ENCODE measurements at regions not wholly inside any gene's neighbourhood (a gene's known extent, or its start where the extent isn't known, plus 50 kb on each side); places are given as distances from the start of the nearest gene placed in this dataset.

- H3K27me3 ChIP-seq (replicated peaks in 1 of 4; ENCODE audit: control extremely low read depth in 1 of 4, control insufficient read depth in 3 of 4, insufficient read depth in 4 of 4, low read length in 3 of 4): peaks cover 0 to 17% (median 10%) of the 10 kb centered on the region in 4 experiments
- no peaks in the 10 kb centered on the region for H3K4me1 ChIP-seq (ENCODE audit: control insufficient read depth in 2 of 2, insufficient read depth in 2 of 2, low read length in 2 of 2)
- H3K9me3 ChIP-seq (ENCODE audit: control extremely low read depth in 1 of 3, control insufficient read depth in 2 of 3, insufficient read depth in 1 of 3, low read length in 2 of 3): no peaks in the 10 kb centered on the region
- no peaks in the 10 kb centered on the region for H3K4me1 Mint-ChIP-seq
- DNase-seq (no peak), ATAC-seq (ENCODE audit: low read depth) (no peak)
- H3K4me2 ChIP-seq (replicated peaks; ENCODE audit: low read depth, low read length, poor library complexity, severe bottlenecking): no peak overlapping the region
- no peak overlapping the region for H3K4me3 Mint-ChIP-seq
- no peaks in the 10 kb centered on the region for H3K9me3 Mint-ChIP-seq (ENCODE audit: insufficient read depth)
- no peaks in the 10 kb centered on the region for H3K79me2 ChIP-seq (ENCODE audit: control insufficient read depth, insufficient read depth, low read length)
- H3K27ac ChIP-seq (ENCODE audit: low read length in 2 of 2): no peak overlapping the region
- POLR2A ChIA-PET: no interaction called here
- TF ChIP-seq EZH2 (IDR thresholded peaks at IDR 0.05; ENCODE audit: borderline replicate concordance, insufficient read depth, low read depth, low read length, poor library complexity, severe bottlenecking) (no peak), CTCF (IDR thresholded peaks at IDR 0.05) (no peak)
- H2AFZ ChIP-seq (ENCODE audit: insufficient read depth, low read depth, low read length, poor library complexity, severe bottlenecking): no peak overlapping the region
- intact Hi-C loops (cut with micrococcal nuclease): no loop called here
- H3K9ac ChIP-seq (ENCODE audit: low read length): no peak overlapping the region
- no peak overlapping the region for H3K27ac Mint-ChIP-seq
- H3K27me3 Mint-ChIP-seq: peaks cover 36% of the 10 kb centered on the region
- WGBS (ENCODE audit: insufficient coverage): 92% methylated on average over 8 of the region's 8 CpGs
- H3K4me3 ChIP-seq (ENCODE audit: control extremely low read depth in 1 of 5, extremely low read depth in 1 of 5, insufficient read depth in 1 of 5, low read depth in 2 of 5, low read length in 4 of 5): no peak overlapping the region
- H4K20me1 ChIP-seq (ENCODE audit: control insufficient read depth, insufficient read depth, low read length, poor library complexity, severe bottlenecking): no peaks in the 10 kb centered on the region
- CTCF ChIA-PET: no interaction called here
- H3K36me3 ChIP-seq (replicated peaks in 1 of 2; ENCODE audit: control extremely low read depth in 1 of 2, control insufficient read depth in 1 of 2, extremely low read depth in 1 of 2, insufficient read depth in 2 of 2, low read length in 1 of 2): no peaks in the 10 kb centered on the region
These were observed 137.5 kb downstream of the CCDC71L start for GRCh38 chr7:106523482-106523881.

- no peaks in the 10 kb centered on the region for H3K9me3 Mint-ChIP-seq (ENCODE audit: insufficient read depth)
- no peak for DNase-seq
- no peak overlapping the region for H3K27ac ChIP-seq (ENCODE audit: low read length in 2 of 2)
- H3K4me3 ChIP-seq (ENCODE audit: control extremely low read depth in 1 of 5, extremely low read depth in 1 of 5, insufficient read depth in 1 of 5, low read depth in 2 of 5, low read length in 4 of 5): no peak overlapping the region
- POLR2A ChIA-PET: no interaction called here
- no peaks in the 10 kb centered on the region for H4K20me1 ChIP-seq (ENCODE audit: control insufficient read depth, insufficient read depth, low read length, poor library complexity, severe bottlenecking)
- H3K36me3 ChIP-seq (replicated peaks in 1 of 2; ENCODE audit: control extremely low read depth in 1 of 2, control insufficient read depth in 1 of 2, extremely low read depth in 1 of 2, insufficient read depth in 2 of 2, low read length in 1 of 2): no peaks in the 10 kb centered on the region
- TF ChIP-seq CTCF (IDR thresholded peaks at IDR 0.05): no peak
- no peak for TF ChIP-seq EZH2 (IDR thresholded peaks at IDR 0.05; ENCODE audit: borderline replicate concordance, insufficient read depth, low read depth, low read length, poor library complexity, severe bottlenecking)
- no peaks in the 10 kb centered on the region for H3K79me2 ChIP-seq (ENCODE audit: control insufficient read depth, insufficient read depth, low read length)
- CTCF ChIA-PET: no interaction called here
- no peaks in the 10 kb centered on the region for H3K4me1 ChIP-seq (ENCODE audit: control insufficient read depth in 2 of 2, insufficient read depth in 2 of 2, low read length in 2 of 2)
- no peaks in the 10 kb centered on the region for H3K9me3 ChIP-seq (ENCODE audit: control extremely low read depth in 1 of 3, control insufficient read depth in 2 of 3, insufficient read depth in 1 of 3, low read length in 2 of 3)
- peaks cover 40% of the 10 kb centered on the region for H3K27me3 Mint-ChIP-seq
- peaks cover 0 to 17% (median 10%) of the 10 kb centered on the region in 4 experiments for H3K27me3 ChIP-seq (replicated peaks in 1 of 4; ENCODE audit: control extremely low read depth in 1 of 4, control insufficient read depth in 3 of 4, insufficient read depth in 4 of 4, low read length in 3 of 4)
- no peak overlapping the region for H3K27ac Mint-ChIP-seq
- no peaks in the 10 kb centered on the region for H3K4me1 Mint-ChIP-seq
- H2AFZ ChIP-seq (ENCODE audit: insufficient read depth, low read depth, low read length, poor library complexity, severe bottlenecking): no peak overlapping the region
- H3K4me2 ChIP-seq (replicated peaks; ENCODE audit: low read depth, low read length, poor library complexity, severe bottlenecking): no peak overlapping the region
- 100% methylated on average over 2 of the region's 5 CpGs for WGBS (ENCODE audit: insufficient coverage)
- no peak overlapping the region for H3K4me3 Mint-ChIP-seq
- no peak overlapping the region for H3K9ac ChIP-seq (ENCODE audit: low read length)
- no peak for ATAC-seq (ENCODE audit: low read depth)
- intact Hi-C loops (cut with micrococcal nuclease): no loop called here
These were observed 138.3 kb downstream of the CCDC71L start for GRCh38 chr7:106522696-106523095.
